Tongue (tissue), 1 donor: ENCODE measurements at regions not wholly inside any gene's neighbourhood (a gene's known extent, or its start where the extent isn't known, plus 50 kb on each side); places are given as distances from the start of the nearest gene placed in this dataset.

Experiments used
- DNase-seq: peaks from one replicate; pipeline ENCODE4 v3.0.0-alpha.2; 2015

DNA sequence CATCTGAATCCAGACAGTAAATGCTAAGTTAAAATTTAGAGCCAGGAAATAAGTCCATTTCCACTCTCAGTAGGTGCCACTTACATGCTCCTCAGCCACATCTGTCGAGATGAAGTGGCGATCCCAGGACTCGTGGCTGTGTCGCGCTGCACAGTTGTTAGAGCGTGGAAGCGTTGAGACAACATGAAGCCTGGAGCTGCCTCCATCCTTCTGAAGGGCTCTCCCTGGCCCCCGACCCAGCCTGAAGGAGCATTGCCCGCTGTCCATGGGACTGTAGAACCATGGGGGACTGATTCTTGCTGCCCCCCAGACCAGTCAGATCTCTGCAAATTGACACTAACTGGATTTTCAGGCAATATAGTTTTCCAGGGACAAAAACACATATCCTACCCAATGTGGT, 58.9 kb downstream of the IRX1 start:
- DNase-seq = no peak

- no peak for DNase-seq
Observed at GRCh38 chr5:3656803-3657202, 61.2 kb downstream of the IRX1 start.

DNA sequence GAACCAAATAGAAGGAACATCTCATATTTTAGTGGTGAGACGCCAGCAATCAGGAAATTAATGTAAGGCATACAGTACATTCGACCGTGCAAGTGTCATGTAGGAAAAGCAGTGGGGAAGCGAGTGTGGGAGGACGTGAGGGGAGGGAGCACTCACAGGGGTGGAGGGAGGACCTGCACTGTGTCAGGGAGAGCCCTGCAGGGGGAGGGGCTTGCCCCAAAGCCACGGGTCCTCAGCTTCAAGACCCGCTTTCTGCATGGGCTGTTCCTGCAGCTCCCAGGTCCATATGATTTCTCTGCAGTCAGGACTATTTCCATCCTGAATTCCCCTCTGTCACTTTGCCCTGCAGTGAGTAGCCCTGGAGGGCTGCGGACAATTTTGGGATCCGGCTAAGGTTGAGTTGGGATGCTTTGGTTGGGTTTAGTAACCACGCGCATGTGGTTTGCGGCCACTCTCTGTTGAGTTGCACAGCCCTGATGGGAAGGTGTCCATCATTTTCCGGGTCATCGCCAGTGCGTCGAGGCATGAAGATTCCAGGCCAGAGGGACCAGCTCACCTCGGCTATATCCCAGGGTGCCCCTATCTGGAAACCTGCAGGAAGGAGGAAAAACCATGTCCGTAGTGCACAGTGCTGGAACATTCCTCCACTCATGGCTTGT, 61.9 kb downstream of the IRX1 start:
- no peak for DNase-seq

DNA sequence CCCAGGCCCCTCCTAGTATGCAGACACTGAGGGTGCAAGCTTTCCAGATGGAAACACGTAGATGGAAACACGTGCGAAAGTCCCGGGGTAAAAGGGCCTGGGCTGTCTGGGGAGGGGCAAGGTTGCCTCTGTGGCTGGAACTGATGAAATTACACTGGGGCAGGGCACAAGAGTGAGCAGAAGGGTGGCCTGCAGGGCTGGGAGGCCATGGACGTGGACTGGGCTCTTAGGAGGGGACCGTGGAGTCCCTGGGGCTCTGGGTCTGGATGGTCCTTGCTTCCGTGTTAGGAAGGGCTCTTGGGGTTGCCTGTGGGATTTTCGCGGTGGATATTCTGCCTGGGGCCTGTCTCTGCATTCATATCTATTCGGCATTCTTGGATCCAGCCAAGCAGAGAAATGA, 63.3 kb downstream of the IRX1 start:
- DNase-seq = no peak

- DNase-seq = no peak
Observed at GRCh38 chr5:3659907-3660306, 64.3 kb downstream of the IRX1 start.

DNA sequence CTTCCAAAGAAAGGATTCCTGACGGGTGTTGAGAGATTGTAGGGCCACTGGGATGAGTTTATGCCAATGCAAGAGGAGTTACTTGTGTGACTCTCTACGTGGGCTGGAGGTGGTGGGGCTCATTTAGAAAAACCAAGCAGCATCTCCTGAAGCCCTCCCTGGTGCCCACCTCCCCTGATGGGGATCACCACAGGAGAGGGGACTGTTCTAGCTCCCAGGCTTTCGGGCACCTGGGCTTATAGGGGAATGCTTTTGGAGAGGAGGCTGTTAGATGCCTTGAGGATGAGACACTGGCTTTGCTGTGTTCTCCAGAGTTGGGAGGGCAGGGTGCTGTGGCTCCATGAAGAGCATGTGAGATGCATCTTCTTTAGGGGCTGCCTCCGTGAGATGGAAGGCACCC, 65.0 kb downstream of the IRX1 start:
- DNase-seq = no peak

DNA sequence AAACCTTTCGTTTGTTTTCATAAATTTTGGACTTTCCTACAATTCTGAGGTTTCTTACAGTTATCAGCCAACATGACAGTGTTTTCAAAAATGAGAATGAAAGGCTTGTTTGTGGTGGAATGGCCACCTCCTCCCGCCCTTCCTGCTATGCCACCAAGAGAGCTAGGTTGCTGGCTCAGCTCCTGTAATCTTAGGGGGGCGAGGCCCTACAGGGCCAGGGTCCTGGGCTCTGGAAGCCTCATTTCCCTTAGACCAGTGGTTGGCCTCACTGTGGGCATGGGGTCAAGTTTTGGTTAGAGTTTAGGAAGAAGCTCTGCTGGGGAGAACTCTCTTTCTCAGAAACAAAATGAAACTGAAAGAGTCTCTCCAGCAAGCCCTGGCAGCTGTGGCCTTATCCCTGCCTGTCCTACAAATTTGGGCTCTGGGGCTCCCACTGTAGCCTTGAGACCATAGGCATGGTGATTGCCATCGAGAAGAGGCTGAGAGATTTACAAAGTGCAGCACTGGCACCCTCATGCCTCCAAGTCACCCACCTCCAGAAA, 66.2 kb downstream of the IRX1 start:
- DNase-seq = no peak

DNA sequence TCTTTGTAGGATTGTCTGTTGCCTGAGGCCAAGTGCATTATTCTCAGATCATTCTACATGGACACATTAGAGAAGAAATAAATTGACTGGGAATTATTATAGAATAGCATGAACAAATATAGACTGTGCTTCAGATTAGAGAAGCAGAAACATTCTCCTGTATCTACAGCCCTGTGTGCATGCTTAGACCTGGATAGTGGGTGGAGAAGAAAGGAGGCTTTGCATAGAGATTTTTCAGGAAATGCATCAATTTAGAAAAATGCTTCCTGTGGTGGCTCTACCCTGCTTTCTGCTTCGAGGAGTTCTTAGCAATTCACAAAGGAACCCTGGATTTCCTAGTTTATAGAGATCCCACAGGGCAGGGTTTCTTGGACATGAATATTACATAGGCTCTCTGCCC, 66.7 kb downstream of the IRX1 start:
- DNase-seq = no peak

DNA sequence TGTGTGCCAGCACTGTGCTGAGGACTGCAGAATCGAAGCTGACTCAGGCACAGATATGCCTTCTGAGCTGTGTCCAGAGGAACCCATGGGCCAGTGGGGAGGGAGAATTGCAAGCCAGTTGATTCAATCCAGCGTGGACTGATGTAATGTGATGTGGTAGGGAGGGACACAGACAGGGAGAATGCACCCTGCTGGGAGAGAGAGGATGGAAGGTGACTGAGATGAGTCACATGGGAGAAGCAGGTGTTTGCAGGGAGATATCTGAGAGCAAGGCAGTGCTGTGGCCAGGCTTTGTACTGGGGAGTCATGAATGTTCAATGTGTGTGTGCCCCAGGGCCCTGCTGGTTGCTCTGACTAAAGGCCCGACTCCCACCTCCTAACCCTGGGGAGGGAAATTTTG, 75.7 kb downstream of the IRX1 start:
- DNase-seq = no peak

DNA sequence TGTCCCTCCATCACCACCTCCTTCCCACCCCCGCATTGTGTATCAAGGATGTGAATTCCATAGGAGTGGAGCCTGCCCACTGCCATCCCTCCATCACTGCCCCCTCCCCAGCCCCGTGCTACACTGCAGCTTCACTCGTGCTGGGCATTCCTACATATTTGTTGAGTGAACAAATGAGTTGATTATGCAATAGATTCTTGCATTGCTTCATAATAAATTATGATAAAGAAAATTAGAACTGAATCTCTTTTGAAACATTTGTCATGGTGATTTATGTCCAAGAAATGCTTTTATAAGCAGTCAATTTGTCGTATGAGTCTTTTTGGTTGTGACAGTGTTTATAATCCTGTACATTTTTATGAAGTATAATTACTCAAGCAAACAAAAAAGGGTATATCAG, 83.2 kb downstream of the IRX1 start:
- no peak for DNase-seq

- DNase-seq = no peak
Observed at GRCh38 chr5:3680821-3681220, 85.2 kb downstream of the IRX1 start.

- DNase-seq = no peak
Observed at GRCh38 chr5:3684118-3684517, 88.5 kb downstream of the IRX1 start.

- DNase-seq = no peak
Observed at GRCh38 chr5:3684771-3685354, 89.2 kb downstream of the IRX1 start.

- no peak for DNase-seq
Observed at GRCh38 chr5:3694819-3695218, 99.2 kb downstream of the IRX1 start.

DNA sequence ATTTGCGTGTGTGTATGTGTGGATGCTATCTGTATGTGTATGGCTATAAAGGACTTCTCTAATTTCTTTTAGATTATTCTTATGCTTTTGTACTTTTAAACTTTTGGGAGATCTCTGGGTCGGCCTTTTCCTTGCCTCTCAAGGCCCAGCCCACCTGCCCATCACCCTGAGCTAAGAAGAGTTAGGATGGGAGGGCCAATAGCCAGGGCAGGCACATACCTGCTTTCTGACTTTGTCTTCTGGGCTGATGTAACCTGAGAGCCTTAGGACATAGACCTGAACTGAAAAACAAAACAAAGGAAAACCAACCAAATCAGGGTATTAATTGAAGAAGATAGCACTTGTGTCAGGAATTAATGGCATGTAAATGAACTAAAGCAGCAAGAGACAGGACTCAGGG, 100.2 kb downstream of the IRX1 start:
- no peak for DNase-seq

DNA sequence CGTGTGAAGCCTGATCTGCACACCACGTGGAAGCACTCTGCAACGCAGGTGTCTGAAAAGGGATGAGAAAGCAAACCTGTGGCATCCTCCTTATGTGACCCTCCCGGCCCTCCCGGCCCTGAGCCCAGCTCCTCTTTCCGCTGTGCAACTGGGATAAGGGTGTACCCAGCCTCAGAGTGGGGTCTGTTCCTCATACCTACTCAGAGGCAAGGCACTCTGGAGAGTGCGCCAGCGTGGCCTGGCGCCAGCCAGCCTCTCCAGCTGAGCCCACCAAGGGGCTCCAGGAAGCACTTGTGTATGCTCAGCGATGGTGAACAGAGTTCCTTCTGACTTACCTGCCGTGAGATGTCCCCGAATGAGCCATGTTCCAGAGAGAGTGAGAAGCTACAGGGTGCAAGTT, 102.8 kb downstream of the IRX1 start:
- DNase-seq = no peak

DNA sequence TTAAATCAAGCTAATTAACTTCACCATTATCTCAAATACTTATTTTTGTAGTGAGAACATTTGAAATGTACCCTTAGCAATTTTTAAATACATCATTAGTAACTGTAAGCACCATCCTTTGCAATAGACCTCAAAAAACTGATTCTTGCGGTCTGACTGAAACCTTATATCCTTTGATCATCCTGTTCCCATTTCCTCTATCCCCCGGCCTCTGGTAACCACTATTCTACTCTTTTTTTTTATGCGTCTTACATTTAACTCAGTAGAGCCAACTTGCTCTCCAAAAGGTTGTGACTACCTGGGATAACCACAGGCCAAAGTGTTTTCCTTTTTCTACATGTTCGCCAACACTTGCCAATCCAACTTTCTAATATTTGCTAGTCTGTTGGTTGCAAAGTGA, 106.1 kb downstream of the IRX1 start:
- no peak for DNase-seq

- DNase-seq = no peak
Observed at GRCh38 chr5:3704661-3705060, 109.0 kb downstream of the IRX1 start.

DNA sequence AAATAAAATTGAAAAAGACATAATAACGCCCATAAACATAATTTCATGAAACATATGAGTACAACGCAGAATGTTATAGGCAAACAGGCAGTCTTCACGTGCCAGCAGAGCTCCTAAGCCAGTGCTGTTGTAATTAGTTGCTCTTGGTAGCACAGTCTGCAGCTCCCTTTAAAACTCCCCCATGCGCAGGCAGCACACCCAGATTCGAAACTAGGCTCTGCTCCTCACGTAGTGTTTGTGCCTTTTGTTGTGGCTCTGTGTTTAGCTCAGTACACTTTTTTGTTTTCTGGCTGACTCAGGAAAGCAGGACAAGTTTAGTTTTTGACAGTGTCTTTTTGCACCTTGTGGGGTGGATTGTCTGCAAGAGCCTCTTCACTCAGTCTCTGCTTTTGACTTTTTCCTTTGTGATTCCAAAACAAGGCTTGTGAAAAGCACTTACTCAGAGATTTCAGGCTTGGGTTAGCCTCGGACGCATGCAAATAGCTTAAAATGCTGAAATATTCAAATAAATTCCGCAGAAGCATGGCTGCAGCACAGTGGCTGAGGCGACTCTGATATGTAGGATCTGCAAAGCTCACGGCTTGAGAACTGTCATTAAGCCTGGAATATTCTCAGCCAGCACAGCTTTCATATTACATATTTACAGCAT, 113.6 kb downstream of the IRX1 start:
- DNase-seq = no peak

DNA sequence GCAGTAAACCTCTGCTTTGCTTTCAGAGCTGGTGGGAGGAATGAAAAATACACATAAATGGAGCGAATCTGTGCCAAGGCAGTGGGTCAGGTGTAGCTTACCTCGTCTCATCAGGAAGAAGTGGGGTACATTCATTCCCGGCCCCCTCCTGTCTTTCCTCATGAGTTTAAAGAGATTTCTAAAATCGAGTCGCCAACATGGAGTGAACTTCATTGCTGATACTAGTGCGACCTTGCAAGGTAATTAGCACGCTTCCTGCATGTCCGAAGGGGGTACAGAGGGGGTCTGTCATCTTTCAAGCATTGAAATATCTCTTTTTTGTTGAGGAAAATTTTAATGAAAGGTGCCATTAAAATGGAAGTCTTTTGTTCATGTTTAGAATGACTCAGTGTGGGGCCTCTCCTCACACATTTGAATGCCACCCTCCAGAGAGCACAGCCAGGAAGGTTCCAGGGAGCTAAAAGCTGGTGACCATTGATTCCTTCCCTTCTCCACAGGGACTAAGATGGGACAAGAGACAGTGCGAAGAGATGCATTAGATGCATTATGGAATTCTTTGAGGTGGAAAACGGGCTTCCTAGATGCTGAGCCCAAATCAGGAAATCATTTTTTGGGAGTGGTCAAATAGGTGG, 114.2 kb downstream of the IRX1 start:
- DNase-seq = no peak

- DNase-seq = no peak
Observed at GRCh38 chr5:3715062-3715461, 119.4 kb downstream of the IRX1 start.

DNA sequence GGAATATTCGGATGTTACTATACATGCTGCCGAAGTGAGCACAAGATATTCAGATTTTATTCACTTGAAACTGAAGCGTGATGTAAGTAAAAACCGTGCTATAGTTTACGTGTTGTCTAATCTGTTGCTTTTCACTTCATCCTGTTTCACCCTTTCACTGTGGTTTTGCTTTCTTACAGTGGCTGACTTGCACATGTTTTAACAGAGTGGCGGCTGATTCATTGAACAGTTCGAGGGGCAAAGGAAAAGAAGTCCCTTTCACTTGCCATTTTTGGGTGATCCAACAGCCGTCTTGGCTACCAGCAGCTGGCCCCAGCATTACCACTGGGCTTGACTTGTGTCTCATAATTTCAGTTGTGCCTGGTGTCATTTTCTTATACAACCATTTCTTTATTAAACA, 134.0 kb downstream of the IRX1 start:
- no peak for DNase-seq

GRCh38 chr5:3734632-3735031, 139.0 kb downstream of the IRX1 start:
- DNase-seq = no peak
